ENCODE measurements at regions not wholly inside any gene's neighbourhood (a gene's known extent, or its start where the extent isn't known, plus 50 kb on each side); places are given as distances from the start of the nearest gene placed in this dataset.

- TF ChIP-seq CTCF (IDR thresholded peaks at IDR 0.05) (no peak), POLR2A (IDR thresholded peaks at IDR 0.05) (no peak)
Observed at GRCh38 chr16:54505549-54506213, 219.1 kb upstream of the IRX3 start.

All from ovary (tissue), 3 donors.